ENCODE measurements at regions not wholly inside any gene's neighbourhood (a gene's known extent, or its start where the extent isn't known, plus 50 kb on each side); places are given as distances from the start of the nearest gene placed in this dataset.
"Not testable (repeated sequence)": the region's sequence is repeated elsewhere in the genome, so short reads cannot be mapped to it uniquely, and the experiment has no call there.

DNA sequence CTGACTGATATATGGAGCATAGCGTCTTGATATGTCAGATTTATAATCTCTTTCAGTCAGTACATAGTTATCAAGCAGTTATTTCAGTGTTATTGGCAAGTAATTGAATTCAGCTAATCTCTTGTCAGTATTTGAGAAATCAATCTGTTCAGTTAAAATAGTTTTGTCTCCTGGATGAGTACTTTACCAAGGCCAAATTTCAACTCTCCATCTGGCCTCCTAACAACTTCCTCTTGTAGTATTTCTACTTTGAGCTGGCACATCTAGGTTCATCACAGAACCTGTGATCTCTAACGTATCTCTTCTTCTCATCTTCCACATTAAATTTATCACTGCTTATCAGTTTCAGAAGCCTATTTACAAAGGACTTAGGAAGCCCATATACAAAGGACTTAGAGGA is 690.5 kb downstream of the C12orf50 start:
- H3K27ac ChIP-seq (ENCODE audit: low read depth, low read length), result no peak overlapping the region
- H3K36me3 ChIP-seq (ENCODE audit: control insufficient read depth in 5 of 5, insufficient read depth in 5 of 5, low read length in 5 of 5), result no peaks in the 10 kb centered on the region
- no peaks in the 10 kb centered on the region for H3K27me3 ChIP-seq (ENCODE audit: control insufficient read depth in 5 of 5, insufficient read depth in 4 of 5, low read length in 5 of 5)
- no peaks in the 10 kb centered on the region for H3K9me3 ChIP-seq (ENCODE audit: control insufficient read depth in 5 of 5, low read length in 5 of 5)
- H3K4me1 ChIP-seq (ENCODE audit: control insufficient read depth in 5 of 5, insufficient read depth in 5 of 5, low read length in 5 of 5), result no peaks in the 10 kb centered on the region
- H3K9ac ChIP-seq (ENCODE audit: low read length in 5 of 5), result no peak overlapping the region
- no peak overlapping the region for H3K4me3 ChIP-seq (ENCODE audit: low read depth in 1 of 5, low read length in 5 of 5)

DNA sequence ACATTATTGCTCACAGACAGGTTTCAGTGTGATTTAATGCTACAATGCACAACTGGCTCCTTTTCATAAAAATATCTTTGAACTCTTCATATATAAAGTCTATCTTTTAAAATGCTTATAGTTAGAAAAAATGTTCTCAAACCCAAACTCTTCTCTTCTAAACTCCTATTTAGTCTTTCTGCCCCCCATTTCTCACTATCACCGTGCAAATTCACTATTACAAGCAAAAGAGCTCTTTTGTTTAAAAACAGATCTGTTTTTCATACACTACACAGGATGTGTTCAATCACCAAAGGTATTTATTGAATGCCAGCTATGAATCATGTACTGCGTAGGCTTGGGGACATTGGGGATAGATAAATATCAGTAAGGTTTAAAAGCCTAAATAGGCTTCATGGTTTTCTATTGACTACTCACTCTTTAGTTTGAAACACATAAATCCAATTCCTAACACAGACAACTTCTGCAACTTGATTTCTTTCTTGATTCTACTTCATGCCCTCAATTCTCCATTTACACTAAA is 692.3 kb downstream of the C12orf50 start:
- no peaks in the 10 kb centered on the region for H3K27me3 ChIP-seq (ENCODE audit: control insufficient read depth in 5 of 5, insufficient read depth in 4 of 5, low read length in 5 of 5)
- no peaks in the 10 kb centered on the region for H3K9me3 ChIP-seq (ENCODE audit: control insufficient read depth in 5 of 5, low read length in 5 of 5)
- H3K4me1 ChIP-seq (ENCODE audit: control insufficient read depth in 5 of 5, insufficient read depth in 5 of 5, low read length in 5 of 5), result no peaks in the 10 kb centered on the region
- H3K4me3 ChIP-seq (ENCODE audit: low read depth in 1 of 5, low read length in 5 of 5), result no peak overlapping the region
- H3K27ac ChIP-seq (ENCODE audit: low read depth, low read length), result no peak overlapping the region
- H3K9ac ChIP-seq (ENCODE audit: low read length in 5 of 5), result no peak overlapping the region
- H3K36me3 ChIP-seq (ENCODE audit: control insufficient read depth in 5 of 5, insufficient read depth in 5 of 5, low read length in 5 of 5), result no peaks in the 10 kb centered on the region

DNA sequence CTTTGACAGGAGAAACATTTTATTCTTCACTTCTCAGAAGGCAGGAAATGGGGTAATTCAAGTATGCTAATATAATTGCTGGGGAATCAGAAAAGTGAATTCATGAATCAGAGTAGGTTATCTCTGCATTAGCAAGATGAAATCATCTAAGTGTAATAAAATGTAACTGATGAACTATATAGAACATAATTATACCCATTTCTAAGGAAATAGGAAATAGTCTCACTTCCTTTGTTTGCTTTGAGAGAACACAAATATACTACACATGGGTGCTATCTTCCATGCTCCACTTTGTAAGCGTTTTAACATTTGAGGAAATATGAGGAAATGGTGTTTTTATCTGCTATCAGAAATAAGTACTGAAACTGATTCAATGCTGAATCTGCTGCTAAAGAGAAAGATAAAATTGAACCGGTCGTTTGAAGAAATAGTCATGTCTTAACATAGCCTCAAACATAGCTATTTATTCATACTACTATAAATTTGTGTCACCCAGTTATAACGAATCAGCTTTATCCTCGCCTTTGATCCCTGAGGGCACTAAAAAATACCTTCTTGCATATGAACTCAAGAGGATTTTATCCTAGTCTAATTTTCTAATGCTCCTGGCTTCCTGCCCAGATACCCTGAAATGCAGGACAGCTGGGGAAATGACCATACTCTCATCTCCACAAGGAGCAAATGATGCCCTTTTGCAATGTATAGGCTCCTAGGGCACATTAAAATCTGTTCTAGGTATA is 696.0 kb downstream of the C12orf50 start:
- Histone ChIP-seq H3K36me3 (ENCODE audit: control insufficient read depth in 5 of 5, insufficient read depth in 5 of 5, low read length in 5 of 5) (no peaks in the 10 kb centered on the region), H3K4me3 (ENCODE audit: low read depth in 1 of 5, low read length in 5 of 5) (no peak overlapping the region), H3K27ac (ENCODE audit: low read depth, low read length) (no peak overlapping the region), H3K9me3 (ENCODE audit: control insufficient read depth in 5 of 5, low read length in 5 of 5) (no peaks in the 10 kb centered on the region), H3K27me3 (ENCODE audit: control insufficient read depth in 5 of 5, insufficient read depth in 4 of 5, low read length in 5 of 5) (no peaks in the 10 kb centered on the region), H3K4me1 (ENCODE audit: control insufficient read depth in 5 of 5, insufficient read depth in 5 of 5, low read length in 5 of 5) (no peaks in the 10 kb centered on the region), H3K9ac (ENCODE audit: low read length in 5 of 5) (no peak overlapping the region)

DNA sequence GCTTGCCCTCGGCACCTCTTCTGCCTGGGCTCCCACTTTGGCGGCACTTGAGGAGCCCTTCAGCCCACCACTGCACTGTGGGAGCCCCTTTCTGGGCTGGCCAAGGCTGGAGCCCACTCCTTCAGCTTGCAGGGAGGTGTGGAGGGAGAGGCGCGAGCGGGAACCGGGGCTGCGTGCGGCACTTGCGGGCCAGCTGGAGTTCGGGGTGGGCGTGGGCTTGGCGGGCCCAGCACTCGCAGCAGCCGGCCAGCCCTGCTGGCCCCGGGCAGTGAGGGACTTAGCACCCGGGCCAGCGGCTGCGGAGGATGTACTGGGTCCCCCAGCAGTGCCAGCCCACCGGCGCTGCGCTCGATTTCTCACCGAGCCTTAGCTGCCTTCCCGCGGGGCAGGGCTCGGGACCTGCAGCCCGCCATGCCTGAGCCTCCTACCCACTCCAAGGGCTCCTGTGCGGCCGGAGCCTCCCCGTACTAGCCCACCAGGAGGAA is 699.1 kb downstream of the C12orf50 start:
- not testable (repeated sequence) for H3K27ac ChIP-seq (ENCODE audit: low read depth, low read length); H3K4me1 ChIP-seq (ENCODE audit: control insufficient read depth in 5 of 5, insufficient read depth in 5 of 5, low read length in 5 of 5); H3K9ac ChIP-seq (ENCODE audit: low read length in 5 of 5); H3K9me3 ChIP-seq (ENCODE audit: control insufficient read depth in 5 of 5, low read length in 5 of 5); H3K27me3 ChIP-seq (ENCODE audit: control insufficient read depth in 5 of 5, insufficient read depth in 4 of 5, low read length in 5 of 5); H3K36me3 ChIP-seq (ENCODE audit: control insufficient read depth in 5 of 5, insufficient read depth in 5 of 5, low read length in 5 of 5); H3K4me3 ChIP-seq (ENCODE audit: low read depth in 1 of 5, low read length in 5 of 5)

DNA sequence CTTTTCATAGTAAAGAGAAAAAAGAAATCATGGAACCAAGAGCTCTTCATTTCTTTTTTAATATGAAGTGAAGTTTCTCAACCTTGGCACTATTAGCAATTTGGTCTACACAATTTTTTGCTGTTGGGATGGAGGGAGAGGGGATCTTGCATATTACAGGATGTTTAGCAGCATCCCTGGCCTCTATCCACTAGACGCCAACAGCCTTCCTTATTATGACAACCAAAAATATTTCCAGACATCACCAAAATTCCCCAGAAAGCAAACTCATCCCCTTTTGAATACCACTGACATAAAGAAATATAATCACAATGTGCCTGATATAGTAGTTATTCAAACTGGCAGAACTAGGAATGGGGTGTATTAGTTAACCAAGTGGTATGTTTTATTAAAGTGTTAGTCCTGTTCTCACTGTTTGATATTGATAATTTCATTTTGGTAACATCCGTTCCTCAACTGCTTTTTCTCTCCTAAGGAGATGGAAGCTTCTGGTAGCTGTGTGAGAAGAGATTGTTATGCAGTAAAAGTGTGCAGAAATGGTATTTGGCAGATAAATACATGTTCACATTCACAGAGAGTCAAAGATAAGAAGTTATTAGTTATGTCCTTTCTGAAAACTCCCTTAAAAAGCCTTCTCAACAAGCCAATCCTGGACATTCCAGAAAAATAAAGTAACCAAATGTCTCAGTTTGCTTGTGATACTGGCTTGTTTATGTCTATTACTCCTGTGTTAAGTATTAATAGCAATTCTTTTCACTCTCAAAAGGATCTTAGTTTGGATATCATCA is 699.9 kb downstream of the C12orf50 start:
- Histone ChIP-seq H3K9ac (ENCODE audit: low read length in 5 of 5) (no peak overlapping the region), H3K27ac (ENCODE audit: low read depth, low read length) (no peak overlapping the region), H3K9me3 (ENCODE audit: control insufficient read depth in 5 of 5, low read length in 5 of 5) (no peaks in the 10 kb centered on the region), H3K4me1 (ENCODE audit: control insufficient read depth in 5 of 5, insufficient read depth in 5 of 5, low read length in 5 of 5) (no peaks in the 10 kb centered on the region), H3K4me3 (ENCODE audit: low read depth in 1 of 5, low read length in 5 of 5) (no peak overlapping the region), H3K36me3 (ENCODE audit: control insufficient read depth in 5 of 5, insufficient read depth in 5 of 5, low read length in 5 of 5) (no peaks in the 10 kb centered on the region), H3K27me3 (ENCODE audit: control insufficient read depth in 5 of 5, insufficient read depth in 4 of 5, low read length in 5 of 5) (no peaks in the 10 kb centered on the region)

DNA sequence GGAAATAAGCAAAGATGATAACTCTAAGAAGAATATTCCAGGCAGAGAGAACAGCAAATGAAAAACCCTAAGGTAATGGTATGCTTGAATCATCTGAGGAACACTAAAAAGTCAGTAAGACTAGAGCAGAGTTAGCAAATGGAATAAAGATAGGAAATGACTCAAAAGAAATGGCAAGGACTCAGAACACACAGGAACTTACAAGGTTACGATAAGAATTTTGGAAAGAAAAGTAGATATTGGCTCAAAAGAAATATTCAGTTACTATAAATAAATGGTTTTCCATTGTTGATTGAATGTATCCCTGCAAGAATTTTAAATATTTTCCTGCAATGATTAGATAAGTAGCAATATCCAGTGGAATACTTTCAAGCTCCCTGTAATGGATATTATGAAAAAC is 705.8 kb downstream of the C12orf50 start:
- Histone ChIP-seq H3K4me1 (ENCODE audit: control insufficient read depth in 5 of 5, insufficient read depth in 5 of 5, low read length in 5 of 5) (no peaks in the 10 kb centered on the region), H3K27me3 (ENCODE audit: control insufficient read depth in 5 of 5, insufficient read depth in 4 of 5, low read length in 5 of 5) (no peaks in the 10 kb centered on the region), H3K4me3 (ENCODE audit: low read depth in 1 of 5, low read length in 5 of 5) (no peak overlapping the region), H3K9ac (ENCODE audit: low read length in 5 of 5) (no peak overlapping the region), H3K9me3 (ENCODE audit: control insufficient read depth in 5 of 5, low read length in 5 of 5) (no peaks in the 10 kb centered on the region), H3K27ac (ENCODE audit: low read depth, low read length) (no peak overlapping the region), H3K36me3 (ENCODE audit: control insufficient read depth in 5 of 5, insufficient read depth in 5 of 5, low read length in 5 of 5) (no peaks in the 10 kb centered on the region)

DNA sequence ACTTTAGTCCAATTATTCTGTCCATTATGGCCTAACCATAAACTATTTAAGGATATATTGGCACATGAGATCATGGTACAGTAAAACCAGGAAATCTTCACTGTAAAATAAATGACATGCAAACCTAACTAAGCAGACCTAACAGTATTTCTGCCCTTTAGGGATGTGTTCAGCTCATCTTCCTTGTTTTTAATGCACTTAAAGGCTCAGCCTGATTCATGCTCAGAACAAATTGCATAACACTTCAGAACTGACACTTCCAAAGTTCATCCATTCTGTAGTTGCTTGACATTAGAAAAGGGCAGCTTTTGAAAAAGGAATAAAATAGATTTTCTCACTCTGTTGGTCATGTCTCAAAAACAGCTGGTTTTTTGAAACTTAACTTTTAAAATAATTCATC is 708.5 kb downstream of the C12orf50 start:
- Histone ChIP-seq H3K36me3 (ENCODE audit: control insufficient read depth in 5 of 5, insufficient read depth in 5 of 5, low read length in 5 of 5) (no peaks in the 10 kb centered on the region), H3K27ac (ENCODE audit: low read depth, low read length) (no peak overlapping the region), H3K27me3 (ENCODE audit: control insufficient read depth in 5 of 5, insufficient read depth in 4 of 5, low read length in 5 of 5) (no peaks in the 10 kb centered on the region), H3K4me3 (ENCODE audit: low read depth in 1 of 5, low read length in 5 of 5) (no peak overlapping the region), H3K4me1 (ENCODE audit: control insufficient read depth in 5 of 5, insufficient read depth in 5 of 5, low read length in 5 of 5) (no peaks in the 10 kb centered on the region), H3K9me3 (ENCODE audit: control insufficient read depth in 5 of 5, low read length in 5 of 5) (no peaks in the 10 kb centered on the region), H3K9ac (ENCODE audit: low read length in 5 of 5) (no peak overlapping the region)

DNA sequence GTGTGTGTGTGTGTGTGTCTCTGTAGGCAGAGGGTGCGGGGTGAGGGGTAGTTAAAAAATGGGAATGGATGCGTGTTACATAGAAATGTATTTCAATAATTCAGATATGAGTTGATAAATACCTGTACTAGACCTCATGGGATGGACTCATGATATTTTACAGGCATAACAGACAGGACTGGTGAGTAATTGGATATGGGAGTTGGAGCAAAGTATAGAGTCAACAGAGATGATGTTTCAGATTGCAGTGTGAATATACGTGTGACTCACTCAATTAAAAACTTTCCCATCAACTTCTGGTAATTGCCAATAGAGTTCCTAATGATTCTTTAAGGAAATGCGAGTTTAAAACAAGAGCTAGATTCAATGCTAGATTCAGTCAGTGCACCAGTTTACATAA is 711.9 kb downstream of the C12orf50 start:
- Histone ChIP-seq H3K4me3 (ENCODE audit: low read depth in 1 of 5, low read length in 5 of 5) (no peak overlapping the region), H3K9ac (ENCODE audit: low read length in 5 of 5) (no peak overlapping the region), H3K27ac (ENCODE audit: low read depth, low read length) (no peak overlapping the region), H3K9me3 (ENCODE audit: control insufficient read depth in 5 of 5, low read length in 5 of 5) (no peaks in the 10 kb centered on the region), H3K27me3 (ENCODE audit: control insufficient read depth in 5 of 5, insufficient read depth in 4 of 5, low read length in 5 of 5) (no peaks in the 10 kb centered on the region), H3K4me1 (ENCODE audit: control insufficient read depth in 5 of 5, insufficient read depth in 5 of 5, low read length in 5 of 5) (no peaks in the 10 kb centered on the region), H3K36me3 (ENCODE audit: control insufficient read depth in 5 of 5, insufficient read depth in 5 of 5, low read length in 5 of 5) (no peaks in the 10 kb centered on the region)

DNA sequence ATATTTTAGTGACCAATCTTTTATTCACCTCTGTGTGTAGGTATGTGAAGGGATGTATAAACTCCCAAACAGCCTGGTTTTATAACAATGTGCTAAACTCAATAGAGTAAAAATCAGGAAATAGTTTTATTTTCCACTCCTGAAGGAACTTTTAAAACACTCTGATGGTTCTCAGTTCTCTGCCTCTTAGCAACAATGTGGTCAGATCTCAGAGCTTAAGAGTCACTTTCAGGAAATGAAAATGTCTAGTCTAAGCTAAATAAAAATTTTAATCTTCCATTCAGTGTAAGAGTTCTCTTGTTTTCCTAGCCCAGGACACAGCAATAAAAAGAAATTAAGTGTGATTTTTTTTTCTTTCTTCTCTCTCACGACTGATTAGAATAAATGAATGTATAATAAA is 718.0 kb downstream of the C12orf50 start:
- Histone ChIP-seq H3K27ac (ENCODE audit: low read depth, low read length) (no peak overlapping the region), H3K36me3 (ENCODE audit: control insufficient read depth in 5 of 5, insufficient read depth in 5 of 5, low read length in 5 of 5) (no peaks in the 10 kb centered on the region), H3K4me3 (ENCODE audit: low read depth in 1 of 5, low read length in 5 of 5) (no peak overlapping the region), H3K9me3 (ENCODE audit: control insufficient read depth in 5 of 5, low read length in 5 of 5) (no peaks in the 10 kb centered on the region), H3K27me3 (ENCODE audit: control insufficient read depth in 5 of 5, insufficient read depth in 4 of 5, low read length in 5 of 5) (no peaks in the 10 kb centered on the region), H3K4me1 (ENCODE audit: control insufficient read depth in 5 of 5, insufficient read depth in 5 of 5, low read length in 5 of 5) (peaks cover 0 to 3% (median 0%) of the 10 kb centered on the region in 5 donors), H3K9ac (ENCODE audit: low read length in 5 of 5) (no peak overlapping the region)

DNA sequence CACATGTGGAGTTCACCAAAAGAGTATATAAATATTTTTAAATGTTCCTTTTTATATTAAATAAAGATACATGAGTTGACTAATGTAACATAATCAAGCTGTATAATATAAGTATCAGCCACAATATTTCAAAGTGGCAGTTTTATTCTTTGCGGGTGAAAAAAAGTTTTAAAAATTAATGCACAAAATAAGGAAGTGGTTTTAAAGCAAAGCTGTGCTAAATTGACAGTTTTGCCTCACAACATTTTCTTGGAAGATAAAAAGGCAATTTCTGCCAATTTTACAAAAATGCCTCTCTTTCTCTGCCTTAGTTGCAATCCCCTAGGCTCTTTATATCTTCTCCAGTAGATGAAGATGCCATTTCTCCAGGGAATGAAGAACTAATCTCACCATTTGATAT is 719.1 kb downstream of the C12orf50 start:
- Histone ChIP-seq H3K27ac (ENCODE audit: low read depth, low read length) (no peak overlapping the region), H3K4me3 (ENCODE audit: low read depth in 1 of 5, low read length in 5 of 5) (no peak overlapping the region), H3K9me3 (ENCODE audit: control insufficient read depth in 5 of 5, low read length in 5 of 5) (no peaks in the 10 kb centered on the region), H3K36me3 (ENCODE audit: control insufficient read depth in 5 of 5, insufficient read depth in 5 of 5, low read length in 5 of 5) (no peaks in the 10 kb centered on the region), H3K27me3 (ENCODE audit: control insufficient read depth in 5 of 5, insufficient read depth in 4 of 5, low read length in 5 of 5) (no peaks in the 10 kb centered on the region), H3K4me1 (ENCODE audit: control insufficient read depth in 5 of 5, insufficient read depth in 5 of 5, low read length in 5 of 5) (peaks cover 0 to 3% (median 0%) of the 10 kb centered on the region in 5 donors), H3K9ac (ENCODE audit: low read length in 5 of 5) (no peak overlapping the region)
